GM11168 (cell line): ENCODE measurements at regions not wholly inside any gene's neighbourhood (a gene's known extent, or its start where the extent isn't known, plus 50 kb on each side); places are given as distances from the start of the nearest gene placed in this dataset.

Source experiments
- in situ Hi-C: fragments of 300-500 bp; cut with MboI; formaldehyde crosslinking; loops from one replicate; pipeline ENCODE4 v1.12.0; 2022; ENCODE audit warnings: low sequenced_read_pairs; ENCODE audit not compliant: unreplicated experiment

- in situ Hi-C loops = no loop called here
Observed at GRCh38 chr12:115553622-115554021, 723.9 kb downstream of the MED13L start.

GRCh38 chr12:115543269-115543668 lies 734.2 kb downstream of the MED13L start:
- in situ Hi-C loops = no loop called here

GRCh38 chr12:115542656-115543055 lies 734.8 kb downstream of the MED13L start:
- in situ Hi-C loops = no loop called here

- in situ Hi-C loops = no loop called here
Observed at GRCh38 chr12:115541891-115542421, 735.5 kb downstream of the MED13L start.

GRCh38 chr12:115528466-115528865 lies 749.0 kb downstream of the MED13L start:
- in situ Hi-C loops = no loop called here

GRCh38 chr12:115521771-115522409 lies 755.6 kb downstream of the MED13L start:
- in situ Hi-C loops = no loop called here

GRCh38 chr12:115519887-115520286 lies 757.6 kb downstream of the MED13L start:
- in situ Hi-C loops = no loop called here

GRCh38 chr12:115519359-115519758 lies 758.1 kb downstream of the MED13L start:
- in situ Hi-C loops = no loop called here

- in situ Hi-C loops = no loop called here
Observed at GRCh38 chr12:115517913-115518312, 759.6 kb downstream of the MED13L start.

- in situ Hi-C loops = no loop called here
Observed at GRCh38 chr12:115511986-115512711, 765.3 kb downstream of the MED13L start.

- in situ Hi-C loops = no loop called here
Observed at GRCh38 chr12:115511305-115511704, 766.2 kb downstream of the MED13L start.

GRCh38 chr12:115508990-115509389 lies 768.5 kb downstream of the MED13L start:
- in situ Hi-C loops = no loop called here

- in situ Hi-C loops = no loop called here
Observed at GRCh38 chr12:115507951-115508722, 769.4 kb downstream of the MED13L start.

GRCh38 chr12:115507560-115507889 lies 770.0 kb downstream of the MED13L start:
- in situ Hi-C loops = no loop called here

- in situ Hi-C loops = no loop called here
Observed at GRCh38 chr12:115506822-115507559, 770.5 kb downstream of the MED13L start.

- in situ Hi-C loops = no loop called here
Observed at GRCh38 chr12:115504306-115505290, 772.9 kb downstream of the MED13L start.

GRCh38 chr12:115500872-115501271 lies 776.6 kb downstream of the MED13L start:
- in situ Hi-C loops = no loop called here

- in situ Hi-C loops = no loop called here
Observed at GRCh38 chr12:115495300-115495699, 782.2 kb downstream of the MED13L start.

GRCh38 chr12:115492553-115492952 lies 784.9 kb downstream of the MED13L start:
- in situ Hi-C loops = no loop called here
